ENCODE measurements at regions not wholly inside any gene's neighbourhood (a gene's known extent, or its start where the extent isn't known, plus 50 kb on each side); places are given as distances from the start of the nearest gene placed in this dataset.
A peak's percentile ranks its signal among the peaks of the same experiment; 100 is the strongest.

DNA sequence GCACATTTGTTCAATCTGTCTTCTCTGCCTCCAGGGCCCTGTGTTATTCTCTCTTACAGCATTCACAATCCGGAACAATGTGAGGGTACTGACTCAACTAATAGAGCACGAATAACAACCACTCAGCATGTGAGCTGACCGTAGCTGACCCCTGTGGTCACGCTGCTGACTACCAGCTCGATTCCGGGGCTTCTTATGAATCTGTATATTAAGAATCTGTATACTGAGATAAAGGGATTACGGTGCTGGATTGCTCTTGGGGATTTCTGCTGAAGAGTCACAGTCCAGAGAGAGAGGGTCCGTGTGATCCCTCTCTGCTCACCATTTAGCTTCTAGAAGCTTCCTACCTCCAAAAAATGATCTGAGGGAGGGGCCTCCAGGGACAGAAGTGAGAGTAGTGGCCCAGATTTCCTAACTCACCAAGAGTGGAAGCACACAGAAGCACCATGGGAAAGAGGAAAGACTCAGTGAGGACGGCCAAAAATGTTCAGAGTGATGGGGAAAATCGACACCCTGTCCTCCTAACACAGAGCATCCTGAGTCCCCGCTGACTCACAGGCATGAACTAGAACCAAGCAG is 156.2 kb downstream of the THBS2 start:
- DNase-seq (ENCODE audit: low read depth) = peak; percentile 77
- Histone ChIP-seq H3K4me3 (ENCODE audit: low read depth, low read length) (no peak overlapping the region), H3K36me3 (ENCODE audit: control insufficient read depth, insufficient read depth, low read length) (no peaks in the 10 kb centered on the region), H3K27me3 (ENCODE audit: control insufficient read depth, insufficient read depth, low read length) (no peaks in the 10 kb centered on the region)
- no peak for TF ChIP-seq CTCF (IDR thresholded peaks at IDR 0.05; ENCODE audit: insufficient read depth, low read length, poor library complexity, severe bottlenecking)

GRCh38 chr6:169096388-169096787 is 157.3 kb downstream of the THBS2 start:
- Histone ChIP-seq H3K36me3 (ENCODE audit: control insufficient read depth, insufficient read depth, low read length) (no peaks in the 10 kb centered on the region), H3K4me3 (ENCODE audit: low read depth, low read length) (no peak overlapping the region), H3K27me3 (ENCODE audit: control insufficient read depth, insufficient read depth, low read length) (no peaks in the 10 kb centered on the region)
- no peak for TF ChIP-seq CTCF (IDR thresholded peaks at IDR 0.05; ENCODE audit: insufficient read depth, low read length, poor library complexity, severe bottlenecking)
- DNase-seq (ENCODE audit: low read depth) = no peak

- no peak for TF ChIP-seq CTCF (IDR thresholded peaks at IDR 0.05; ENCODE audit: insufficient read depth, low read length, poor library complexity, severe bottlenecking)
- H3K4me3 ChIP-seq (ENCODE audit: low read depth, low read length) = no peak overlapping the region
- DNase-seq (ENCODE audit: low read depth) = no peak
- H3K36me3 ChIP-seq (ENCODE audit: control insufficient read depth, insufficient read depth, low read length) = no peaks in the 10 kb centered on the region
- no peaks in the 10 kb centered on the region for H3K27me3 ChIP-seq (ENCODE audit: control insufficient read depth, insufficient read depth, low read length)
Measured at GRCh38 chr6:169095153-169095552, 158.5 kb downstream of the THBS2 start.

- Histone ChIP-seq H3K27me3 (ENCODE audit: control insufficient read depth, insufficient read depth, low read length) (no peaks in the 10 kb centered on the region), H3K36me3 (ENCODE audit: control insufficient read depth, insufficient read depth, low read length) (no peaks in the 10 kb centered on the region), H3K4me3 (ENCODE audit: low read depth, low read length) (no peak overlapping the region)
- no peak for TF ChIP-seq CTCF (IDR thresholded peaks at IDR 0.05; ENCODE audit: insufficient read depth, low read length, poor library complexity, severe bottlenecking)
- DNase-seq (ENCODE audit: low read depth) = no peak
Measured at GRCh38 chr6:169094552-169094950, 159.1 kb downstream of the THBS2 start.

DNA sequence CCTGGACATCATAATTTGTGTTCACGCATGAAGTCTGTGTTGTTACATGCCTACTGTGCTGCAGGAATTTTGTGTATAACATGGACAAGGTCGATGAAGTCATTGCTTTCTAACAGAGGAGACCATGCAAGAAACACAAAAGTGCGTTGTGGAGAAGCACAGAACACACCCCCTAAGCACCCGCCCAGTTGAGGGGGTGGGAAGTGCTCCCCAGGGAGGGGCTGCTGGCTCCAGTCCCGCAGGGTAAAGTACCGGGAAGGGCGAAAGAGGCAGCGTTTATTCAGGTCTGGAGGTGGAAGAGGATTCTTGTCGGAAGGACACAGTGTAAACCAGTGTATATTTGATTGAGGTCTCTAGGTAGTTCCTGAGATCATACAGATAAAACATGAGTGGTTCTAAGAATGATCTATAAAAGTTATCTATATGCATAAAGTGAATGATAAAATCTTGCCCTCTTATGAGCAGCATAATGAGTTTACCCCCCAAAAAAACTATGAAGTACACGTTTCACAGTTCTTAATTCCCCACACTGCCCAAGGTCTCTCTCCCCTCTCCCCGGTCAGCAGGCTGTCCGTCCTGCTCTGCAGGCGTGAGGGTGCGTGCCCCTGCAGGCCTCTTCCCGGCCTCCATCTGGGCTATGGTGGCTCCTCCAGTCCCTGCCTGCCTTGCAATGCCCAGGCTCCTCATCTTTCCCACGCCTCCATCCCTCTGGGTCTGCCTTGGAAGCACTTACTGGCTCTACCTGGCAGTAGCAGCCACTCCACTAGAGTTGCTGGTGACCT is 159.7 kb downstream of the THBS2 start:
- no peak overlapping the region for H3K4me3 ChIP-seq (ENCODE audit: low read depth, low read length)
- H3K27me3 ChIP-seq (ENCODE audit: control insufficient read depth, insufficient read depth, low read length) = no peaks in the 10 kb centered on the region
- no peaks in the 10 kb centered on the region for H3K36me3 ChIP-seq (ENCODE audit: control insufficient read depth, insufficient read depth, low read length)
- no peak for DNase-seq (ENCODE audit: low read depth)
- no peak for TF ChIP-seq CTCF (IDR thresholded peaks at IDR 0.05; ENCODE audit: insufficient read depth, low read length, poor library complexity, severe bottlenecking)
